ENCODE measurements at regions not wholly inside any gene's neighbourhood (a gene's known extent, or its start where the extent isn't known, plus 50 kb on each side); places are given as distances from the start of the nearest gene placed in this dataset.

DNA sequence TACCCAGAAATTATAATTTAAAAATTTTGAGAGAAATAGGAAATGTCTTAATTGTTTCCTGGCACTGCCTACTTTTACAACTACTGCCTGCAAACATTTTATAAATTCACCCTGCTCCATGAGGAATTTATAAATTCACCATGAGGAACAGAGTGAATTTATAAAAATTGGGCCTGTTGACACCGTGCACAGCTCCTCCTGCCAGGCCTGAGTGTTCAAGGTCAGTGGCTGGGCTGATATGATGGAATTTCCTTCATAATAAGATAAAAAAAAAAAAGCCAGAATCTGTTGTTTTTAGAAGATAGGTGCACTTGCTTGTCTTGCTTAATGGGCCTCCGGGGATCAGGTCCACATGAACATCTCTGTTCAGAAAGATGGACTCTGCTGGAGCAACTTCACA lies 151.7 kb upstream of the RASGEF1B start:
- no peak for TF ChIP-seq POLR2A (IDR thresholded peaks at IDR 0.05; ENCODE audit: low read depth)
- TF ChIP-seq CTCF (IDR thresholded peaks at IDR 0.05) = no peak
